GM21423 (cell line): ENCODE measurements at regions not wholly inside any gene's neighbourhood (a gene's known extent, or its start where the extent isn't known, plus 50 kb on each side); places are given as distances from the start of the nearest gene placed in this dataset.
"Not testable (repeated sequence)": the region's sequence is repeated elsewhere in the genome, so short reads cannot be mapped to it uniquely, and the experiment has no call there.

Source experiments
- ATAC-seq: cut with Tn5 transposase; IDR thresholded peaks from one replicate; pipeline ENCODE4 v1.9.1; 2021; ENCODE audit warnings: mild to moderate bottlenecking, moderate library complexity; ENCODE audit not compliant: unreplicated experiment

GRCh38 chr15:19956124-19956796 is 585.3 kb downstream of the GOLGA6L6 start:
- ATAC-seq, result no peak

DNA sequence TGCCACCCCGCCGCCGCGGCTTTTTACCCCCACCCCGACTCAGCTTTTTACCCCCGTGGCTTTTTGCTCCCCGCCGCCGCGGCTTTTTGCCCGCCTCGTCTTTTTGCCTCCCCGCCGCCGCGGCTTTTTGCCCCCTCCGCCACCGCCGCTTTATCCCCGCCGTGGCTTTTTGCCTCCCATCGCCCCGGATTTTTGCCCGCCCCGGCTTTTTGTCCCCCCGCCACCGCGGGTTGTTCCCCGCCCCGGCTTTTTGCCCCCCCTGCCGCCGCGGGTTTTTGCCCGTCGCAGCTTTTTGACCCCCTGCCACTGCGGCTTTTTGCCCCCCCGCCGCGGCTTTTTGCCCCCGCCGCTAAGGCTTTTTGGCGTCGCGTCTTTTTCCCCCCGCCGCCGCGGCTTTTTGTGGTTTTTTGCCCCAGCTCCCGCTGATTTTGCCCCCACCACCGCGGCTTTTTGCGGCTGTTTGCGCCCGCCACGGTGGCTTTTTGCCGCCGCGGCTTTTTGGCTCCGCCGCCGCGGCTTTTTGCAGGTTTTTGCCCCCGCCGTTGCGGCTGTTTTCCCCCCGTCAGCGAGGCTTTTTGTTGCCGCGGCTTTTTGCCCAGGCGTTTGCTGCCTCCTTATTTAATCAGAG is 597.2 kb downstream of the GOLGA6L6 start:
- no peak for ATAC-seq

- ATAC-seq, result no peak
Observed at GRCh38 chr15:19943515-19943914, 598.1 kb downstream of the GOLGA6L6 start.

- ATAC-seq, result not testable (repeated sequence)
Observed at GRCh38 chr15:19903281-19903680, 638.3 kb downstream of the GOLGA6L6 start.

GRCh38 chr15:19902388-19902787 is 639.2 kb downstream of the GOLGA6L6 start:
- not testable (repeated sequence) for ATAC-seq

DNA sequence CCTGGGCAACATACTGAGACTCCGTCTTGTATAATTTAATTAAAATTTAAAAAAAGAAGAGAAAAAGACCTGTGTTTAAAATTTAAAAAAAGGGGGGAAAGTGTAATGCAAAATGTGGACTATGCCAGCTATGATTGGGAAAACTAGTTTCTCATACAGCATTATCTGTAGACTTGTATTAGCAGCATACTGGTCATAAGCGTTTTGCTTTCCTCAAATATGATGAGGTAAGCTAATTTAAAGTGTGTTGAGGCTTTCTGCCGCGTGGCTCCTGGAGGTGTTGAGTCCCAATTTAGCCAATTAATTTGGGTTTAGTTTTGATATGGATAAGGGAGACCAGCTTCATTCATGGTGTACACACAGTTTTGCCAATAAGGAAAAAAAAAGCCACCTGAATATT is 640.2 kb downstream of the GOLGA6L6 start:
- ATAC-seq, result not testable (repeated sequence)

- no peak for ATAC-seq
Observed at GRCh38 chr15:19899021-19899824, 642.4 kb downstream of the GOLGA6L6 start.

GRCh38 chr15:19888811-19889210 is 652.8 kb downstream of the GOLGA6L6 start:
- not testable (repeated sequence) for ATAC-seq

DNA sequence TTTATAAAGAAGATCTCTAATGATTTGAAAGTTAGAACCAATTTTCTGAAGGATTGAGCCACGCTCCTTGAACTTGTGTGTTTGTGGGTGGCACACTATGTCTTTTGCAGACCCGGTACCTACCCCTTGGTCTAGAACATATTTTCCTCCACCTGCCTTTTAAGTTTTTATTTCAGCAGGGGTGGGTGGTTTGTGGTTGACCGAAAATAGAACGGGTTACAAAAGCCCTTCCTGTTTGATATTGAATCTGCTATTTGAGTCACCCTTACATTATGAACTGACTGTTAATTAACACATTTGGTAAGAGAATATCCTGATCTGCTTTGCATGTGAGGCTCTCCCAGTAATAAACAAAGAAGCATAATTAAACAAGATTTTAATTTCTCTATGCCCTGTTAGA is 697.5 kb downstream of the GOLGA6L6 start:
- ATAC-seq, result not testable (repeated sequence)
